A673 (cell line): ENCODE measurements at regions not wholly inside any gene's neighbourhood (a gene's known extent, or its start where the extent isn't known, plus 50 kb on each side); places are given as distances from the start of the nearest gene placed in this dataset.

Experiments used
- EZH2 ChIP-seq: fragments of 200-600 bp; sonication (generic); IDR thresholded peaks from 2 replicates; pipeline ENCODE4 v1.6.1; 2017; ENCODE audit warnings: borderline replicate concordance, low read depth, mild to moderate bottlenecking, mixed read lengths, antibody characterized with exemption, low read length; ENCODE audit not compliant: poor library complexity, severe bottlenecking
- TF ChIP-seq, protein P1 (sequence below): fragments of 300-800, 200-600 bp; sonication (generic); conservative IDR thresholded peaks from 2 replicates; pipeline ENCODE4 v1.5.1; 2017; ENCODE audit warnings: low read depth, mild to moderate bottlenecking, antibody characterized with exemption, low read length, moderate library complexity, mixed read lengths

- TF ChIP-seq, protein P1, sequence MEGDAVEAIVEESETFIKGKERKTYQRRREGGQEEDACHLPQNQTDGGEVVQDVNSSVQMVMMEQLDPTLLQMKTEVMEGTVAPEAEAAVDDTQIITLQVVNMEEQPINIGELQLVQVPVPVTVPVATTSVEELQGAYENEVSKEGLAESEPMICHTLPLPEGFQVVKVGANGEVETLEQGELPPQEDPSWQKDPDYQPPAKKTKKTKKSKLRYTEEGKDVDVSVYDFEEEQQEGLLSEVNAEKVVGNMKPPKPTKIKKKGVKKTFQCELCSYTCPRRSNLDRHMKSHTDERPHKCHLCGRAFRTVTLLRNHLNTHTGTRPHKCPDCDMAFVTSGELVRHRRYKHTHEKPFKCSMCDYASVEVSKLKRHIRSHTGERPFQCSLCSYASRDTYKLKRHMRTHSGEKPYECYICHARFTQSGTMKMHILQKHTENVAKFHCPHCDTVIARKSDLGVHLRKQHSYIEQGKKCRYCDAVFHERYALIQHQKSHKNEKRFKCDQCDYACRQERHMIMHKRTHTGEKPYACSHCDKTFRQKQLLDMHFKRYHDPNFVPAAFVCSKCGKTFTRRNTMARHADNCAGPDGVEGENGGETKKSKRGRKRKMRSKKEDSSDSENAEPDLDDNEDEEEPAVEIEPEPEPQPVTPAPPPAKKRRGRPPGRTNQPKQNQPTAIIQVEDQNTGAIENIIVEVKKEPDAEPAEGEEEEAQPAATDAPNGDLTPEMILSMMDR = no peak
- no peak for TF ChIP-seq EZH2
Observed at GRCh38 chr13:73974051-73974450, 160.2 kb downstream of the KLF12 start.
